Prostate gland (tissue), 2 donors: ENCODE measurements at regions not wholly inside any gene's neighbourhood (a gene's known extent, or its start where the extent isn't known, plus 50 kb on each side); places are given as distances from the start of the nearest gene placed in this dataset.

Experiments used
- DNase-seq: peaks from one replicate; pipeline ENCODE4 v3.0.0-alpha.2; 2019; ENCODE audit warnings: low spot score
- H3K27ac ChIP-seq, 2 donors: fragments of 200-600 bp; sonication (generic); 2 replicates each; pipeline ENCODE4 v1.5.1; 2017 to 2019
- H3K27me3 ChIP-seq: fragments of 200-600 bp; sonication (generic); replicated peaks from 2 replicates; pipeline ENCODE4 v1.5.1; 2019; ENCODE audit not compliant: insufficient read depth
- H3K36me3 ChIP-seq, 2 donors: fragments of 200-600 bp; sonication (generic); 1 replicate in 1 of 2; 2 replicates in 1 of 2; pipeline versions ENCODE4 v1.5.1 to v1.8.1; 2017 to 2019
- H3K4me1 ChIP-seq: fragments of 200-600 bp; sonication (generic); replicated peaks from 2 replicates; pipeline ENCODE4 v1.5.1; 2019
- H3K4me3 ChIP-seq, 2 donors: fragments of 200-600 bp; sonication (generic); 2 replicates each; pipeline ENCODE4 v1.5.1; 2017 to 2019
- H3K9me3 ChIP-seq: fragments of 200-600 bp; sonication (generic); 2 replicates; pipeline ENCODE4 v1.5.1; 2017
- POLR2A ChIP-seq: fragments of 450-650 bp; IDR thresholded peaks from one replicate; pipeline ENCODE4 v1.6.1; 2016; ENCODE audit warnings: antibody characterized with exemption, mild to moderate bottlenecking
- POLR2AphosphoS5 ChIP-seq: sonication (generic); formaldehyde crosslinking; IDR thresholded peaks from one replicate; pipeline ENCODE4 v1.6.1; 2017; ENCODE audit warnings: antibody characterized with exemption
- WGBS: methylation state at CpG from one replicate; pipeline ENCODE4 v1.1.5; 2018; 5-methylcytosine and 5-hydroxymethylcytosine counted together
- intact Hi-C: fragments of 100-400 bp; cut with DNase I; formaldehyde crosslinking; loops from one replicate; pipeline ENCODE4 v1.14.2; 2022
- TF ChIP-seq, protein P1 (sequence below), 4 experiments: fragments of 200-600 bp in 2 of 4; fragments of 450-650 bp in 2 of 4; sonication (generic) in 2 of 4; IDR thresholded peaks; 1 replicate in 3 of 4; 2 replicates in 1 of 4; pipeline ENCODE4 v1.5.1; 2016 to 2019; ENCODE audit warnings: antibody characterized with exemption in 4 of 4, mild to moderate bottlenecking in 2 of 4, moderate library complexity in 2 of 4

GRCh38 chr17:14935845-14936485 lies 329.2 kb downstream of the PMP22 start:
- H3K4me3 ChIP-seq, result no peak overlapping the region
- 84% methylated on average over 2 of the region's 2 CpGs for WGBS
- H3K27ac ChIP-seq, result no peak overlapping the region
- intact Hi-C loops, result no loop called here
- no peaks in the 10 kb centered on the region for H3K9me3 ChIP-seq
- H3K27me3 ChIP-seq, result no peaks in the 10 kb centered on the region
- H3K4me1 ChIP-seq, result no peaks in the 10 kb centered on the region
- TF ChIP-seq, protein P1, sequence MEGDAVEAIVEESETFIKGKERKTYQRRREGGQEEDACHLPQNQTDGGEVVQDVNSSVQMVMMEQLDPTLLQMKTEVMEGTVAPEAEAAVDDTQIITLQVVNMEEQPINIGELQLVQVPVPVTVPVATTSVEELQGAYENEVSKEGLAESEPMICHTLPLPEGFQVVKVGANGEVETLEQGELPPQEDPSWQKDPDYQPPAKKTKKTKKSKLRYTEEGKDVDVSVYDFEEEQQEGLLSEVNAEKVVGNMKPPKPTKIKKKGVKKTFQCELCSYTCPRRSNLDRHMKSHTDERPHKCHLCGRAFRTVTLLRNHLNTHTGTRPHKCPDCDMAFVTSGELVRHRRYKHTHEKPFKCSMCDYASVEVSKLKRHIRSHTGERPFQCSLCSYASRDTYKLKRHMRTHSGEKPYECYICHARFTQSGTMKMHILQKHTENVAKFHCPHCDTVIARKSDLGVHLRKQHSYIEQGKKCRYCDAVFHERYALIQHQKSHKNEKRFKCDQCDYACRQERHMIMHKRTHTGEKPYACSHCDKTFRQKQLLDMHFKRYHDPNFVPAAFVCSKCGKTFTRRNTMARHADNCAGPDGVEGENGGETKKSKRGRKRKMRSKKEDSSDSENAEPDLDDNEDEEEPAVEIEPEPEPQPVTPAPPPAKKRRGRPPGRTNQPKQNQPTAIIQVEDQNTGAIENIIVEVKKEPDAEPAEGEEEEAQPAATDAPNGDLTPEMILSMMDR (IDR thresholded peaks at IDR 0.05), result no peak
- TF ChIP-seq POLR2A (no peak), POLR2AphosphoS5 (no peak)
- H3K36me3 ChIP-seq, result no peaks in the 10 kb centered on the region
- DNase-seq, result no peak

GRCh38 chr17:14935139-14935841 lies 329.8 kb downstream of the PMP22 start:
- Histone ChIP-seq H3K36me3 (no peaks in the 10 kb centered on the region), H3K27ac (no peak overlapping the region), H3K27me3 (no peaks in the 10 kb centered on the region), H3K4me3 (no peak overlapping the region), H3K4me1 (no peaks in the 10 kb centered on the region), H3K9me3 (no peaks in the 10 kb centered on the region)
- 91% methylated on average over 7 of the region's 7 CpGs for WGBS
- intact Hi-C loops, result no loop called here
- TF ChIP-seq POLR2AphosphoS5, result no peak
- TF ChIP-seq, protein P1 (IDR thresholded peaks at IDR 0.05), result no peak
- TF ChIP-seq POLR2A, result no peak
- no peak for DNase-seq

- intact Hi-C loops, result no loop called here
- TF ChIP-seq POLR2A (no peak), POLR2AphosphoS5 (no peak)
- TF ChIP-seq, protein P1 (IDR thresholded peaks at IDR 0.05), result no peak
- DNase-seq, result no peak
- Histone ChIP-seq H3K4me3 (no peak overlapping the region), H3K4me1 (no peaks in the 10 kb centered on the region), H3K27ac (no peak overlapping the region), H3K27me3 (no peaks in the 10 kb centered on the region), H3K36me3 (no peaks in the 10 kb centered on the region), H3K9me3 (no peaks in the 10 kb centered on the region)
- WGBS, result 93% methylated on average over 4 of the region's 4 CpGs
Observed at GRCh38 chr17:14933676-14934075, 331.4 kb downstream of the PMP22 start.

DNA sequence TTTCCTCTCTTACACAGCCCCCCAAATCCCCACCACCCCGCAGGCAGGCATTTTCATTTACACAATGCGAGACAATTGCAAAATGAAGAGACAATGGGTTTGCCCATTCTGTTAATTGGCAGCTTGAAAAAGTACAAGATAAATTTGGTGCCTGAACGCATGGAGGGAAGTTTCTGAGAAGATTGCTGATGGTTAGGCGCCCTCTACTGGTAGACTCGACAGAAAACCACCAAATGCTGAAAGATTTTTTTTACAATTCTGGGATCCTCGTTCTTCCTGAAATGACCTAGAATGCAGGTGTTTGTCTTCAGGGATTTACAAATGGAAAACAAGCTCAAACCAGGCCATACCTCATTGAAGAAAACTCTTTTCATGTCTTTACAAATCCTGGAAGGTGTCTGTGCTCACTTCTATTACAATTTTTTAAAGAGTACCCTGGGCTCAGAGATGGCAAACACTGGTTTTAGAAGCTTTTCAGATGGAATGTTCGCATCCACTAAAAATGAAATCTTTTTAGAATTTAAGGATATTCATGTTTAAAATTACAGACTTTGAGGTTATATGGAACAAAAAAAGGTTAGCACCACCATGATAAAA lies 338.5 kb downstream of the PMP22 start:
- H3K27ac ChIP-seq, result no peak overlapping the region
- 13% methylated on average over 7 of the region's 7 CpGs for WGBS
- H3K4me1 ChIP-seq, result no peaks in the 10 kb centered on the region
- no peak for TF ChIP-seq POLR2A
- peak; percentile 38 for TF ChIP-seq POLR2AphosphoS5
- TF ChIP-seq, protein P1 (IDR thresholded peaks at IDR 0.05), result peak; percentile 68 to 78 (median 78)
- H3K4me3 ChIP-seq, result no peak overlapping the region
- no peaks in the 10 kb centered on the region for H3K27me3 ChIP-seq
- H3K36me3 ChIP-seq, result no peaks in the 10 kb centered on the region
- intact Hi-C loops, result loop anchor here (5.0 to 10.0 kb wide), 3 partner anchors 612 to 1892 kb away; no protein-coding TSS in a partner anchor
- DNase-seq, result peak; percentile 62
- no peaks in the 10 kb centered on the region for H3K9me3 ChIP-seq
